GM21529 (cell line): ENCODE measurements at regions not wholly inside any gene's neighbourhood (a gene's known extent, or its start where the extent isn't known, plus 50 kb on each side); places are given as distances from the start of the nearest gene placed in this dataset.
"Not testable (repeated sequence)": the region's sequence is repeated elsewhere in the genome, so short reads cannot be mapped to it uniquely, and the experiment has no call there.

Source experiments
- ATAC-seq: cut with Tn5 transposase; IDR thresholded peaks from one replicate; pipeline ENCODE4 v1.9.1; 2021; ENCODE audit not compliant: unreplicated experiment

GRCh38 chr18:73563901-73564472, 583.6 kb downstream of the FBXO15 start:
- no peak for ATAC-seq

DNA sequence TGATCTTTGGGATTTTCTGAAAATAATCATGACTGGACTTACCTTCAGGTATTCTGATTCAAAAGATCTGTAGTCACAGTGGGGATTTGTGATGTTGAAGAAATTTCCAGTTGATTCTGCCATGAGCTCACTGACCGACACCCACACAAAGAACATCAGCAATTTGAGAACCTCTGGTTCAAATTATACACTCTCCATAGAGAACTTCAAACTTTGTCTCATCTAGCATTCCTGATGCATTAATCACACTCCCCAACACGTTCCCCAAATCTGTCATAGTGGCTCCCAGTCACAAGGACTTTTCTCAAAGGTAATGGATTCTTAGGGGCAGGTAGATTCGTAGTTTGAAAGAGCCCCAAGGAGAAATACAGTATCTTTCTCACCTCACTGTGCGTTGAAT, 584.3 kb downstream of the FBXO15 start:
- no peak for ATAC-seq

- no peak for ATAC-seq
These were observed 590.7 kb downstream of the FBXO15 start for GRCh38 chr18:73556904-73557303.

DNA sequence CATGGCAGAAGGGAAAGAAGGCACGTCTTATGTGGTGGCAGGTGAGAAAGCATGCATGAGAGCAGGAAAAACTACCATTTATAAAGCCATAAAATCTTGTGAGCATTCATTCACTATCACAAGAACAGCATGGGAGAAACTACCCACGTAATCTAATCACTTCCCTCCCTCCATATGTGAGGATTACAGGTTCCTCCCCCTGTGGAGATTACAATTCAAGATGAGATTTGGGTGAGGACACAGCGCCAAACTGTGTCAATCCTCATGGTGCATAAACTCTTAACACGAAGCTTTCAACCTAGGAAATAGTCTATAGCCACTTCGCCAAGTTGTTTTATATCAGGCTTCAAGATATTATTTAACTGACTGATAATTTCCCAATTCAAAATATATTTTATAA, 595.5 kb downstream of the FBXO15 start:
- ATAC-seq: no peak

- ATAC-seq: no peak
These were observed 596.4 kb downstream of the FBXO15 start for GRCh38 chr18:73551211-73551610.

- no peak for ATAC-seq
These were observed 598.4 kb downstream of the FBXO15 start for GRCh38 chr18:73549236-73549635.

DNA sequence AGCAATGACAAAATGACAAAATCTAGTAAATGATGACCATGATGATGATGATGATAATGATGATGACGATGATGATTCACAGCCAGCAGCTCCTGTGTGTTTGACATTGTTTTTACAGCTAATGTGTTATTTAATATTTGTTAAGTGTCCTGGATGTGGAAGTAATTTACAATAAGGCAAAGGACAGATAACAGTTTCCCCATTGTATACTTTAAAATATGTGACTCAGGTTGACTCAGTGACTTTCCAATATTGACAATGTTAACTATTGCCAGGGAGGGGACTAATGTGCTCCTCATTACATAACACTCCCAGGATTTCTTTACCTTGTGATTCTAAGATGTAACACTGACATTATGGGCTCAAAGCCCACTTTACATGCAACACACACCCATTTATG, 602.2 kb downstream of the FBXO15 start:
- no peak for ATAC-seq

DNA sequence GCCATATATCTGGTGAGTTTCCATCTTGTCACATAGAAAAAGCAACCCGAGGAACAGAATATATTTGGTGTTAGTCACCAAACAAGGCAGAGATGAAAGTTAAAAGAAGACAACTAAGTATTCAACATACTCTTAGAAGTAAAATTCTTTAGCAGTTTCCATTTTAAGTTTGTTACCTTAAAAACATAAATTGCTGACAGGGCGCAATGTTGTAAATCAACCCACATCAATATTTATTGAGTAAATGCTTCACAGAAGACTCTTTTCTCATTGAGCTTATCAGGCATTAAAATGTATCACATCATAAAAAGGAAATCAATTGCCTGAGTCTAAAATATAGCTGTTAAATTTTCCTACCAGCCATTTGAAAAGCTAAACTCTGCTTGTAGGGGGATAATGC, 603.0 kb downstream of the FBXO15 start:
- ATAC-seq: no peak

GRCh38 chr18:73544032-73544431, 603.6 kb downstream of the FBXO15 start:
- no peak for ATAC-seq

GRCh38 chr18:73535990-73536389, 611.6 kb downstream of the FBXO15 start:
- ATAC-seq: no peak

- ATAC-seq: no peak
These were observed 612.4 kb downstream of the FBXO15 start for GRCh38 chr18:73535189-73535588.

- ATAC-seq: no peak
These were observed 616.0 kb downstream of the FBXO15 start for GRCh38 chr18:73531601-73532000.

- no peak for ATAC-seq
These were observed 619.6 kb downstream of the FBXO15 start for GRCh38 chr18:73528066-73528465.

- ATAC-seq: no peak
These were observed 627.4 kb downstream of the FBXO15 start for GRCh38 chr18:73520229-73520628.

DNA sequence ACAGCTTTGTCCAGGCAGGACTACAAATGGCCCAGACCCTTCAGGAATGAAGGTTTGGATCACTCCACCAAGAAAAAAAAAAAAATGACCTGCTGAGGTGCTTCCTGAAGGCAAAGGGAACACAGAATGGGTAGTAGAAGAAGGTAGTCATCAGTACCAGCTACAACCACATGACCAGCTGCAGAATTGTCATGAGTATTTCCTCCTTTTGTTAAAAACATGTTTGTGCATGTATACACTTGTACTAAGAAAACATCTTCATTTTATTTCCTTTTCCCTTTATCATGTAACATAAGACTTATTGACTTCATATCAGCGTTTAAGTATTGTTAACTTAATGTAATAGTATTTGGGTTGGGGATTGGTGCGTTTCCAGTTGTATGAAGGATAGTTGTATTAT, 631.6 kb downstream of the FBXO15 start:
- not testable (repeated sequence) for ATAC-seq

DNA sequence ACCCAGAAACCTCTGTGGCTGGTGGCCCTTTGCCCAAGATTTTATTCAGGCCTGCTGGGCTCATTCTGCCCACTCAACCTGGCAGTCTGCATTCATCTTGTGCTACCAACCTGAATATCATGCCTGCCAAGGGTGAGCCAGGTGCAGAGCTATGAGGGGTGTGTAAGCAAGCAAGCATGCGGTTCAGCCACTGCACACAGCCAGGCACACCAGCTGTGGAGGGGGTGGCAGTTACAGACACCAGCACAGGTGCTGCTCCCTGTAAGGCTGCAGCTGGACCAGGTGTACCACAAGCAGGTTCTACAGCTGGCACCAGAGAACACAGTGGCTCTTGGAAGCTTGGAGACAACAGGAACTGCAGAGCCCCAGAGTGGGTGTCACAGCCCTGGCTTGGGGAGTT, 633.2 kb downstream of the FBXO15 start:
- ATAC-seq: no peak

DNA sequence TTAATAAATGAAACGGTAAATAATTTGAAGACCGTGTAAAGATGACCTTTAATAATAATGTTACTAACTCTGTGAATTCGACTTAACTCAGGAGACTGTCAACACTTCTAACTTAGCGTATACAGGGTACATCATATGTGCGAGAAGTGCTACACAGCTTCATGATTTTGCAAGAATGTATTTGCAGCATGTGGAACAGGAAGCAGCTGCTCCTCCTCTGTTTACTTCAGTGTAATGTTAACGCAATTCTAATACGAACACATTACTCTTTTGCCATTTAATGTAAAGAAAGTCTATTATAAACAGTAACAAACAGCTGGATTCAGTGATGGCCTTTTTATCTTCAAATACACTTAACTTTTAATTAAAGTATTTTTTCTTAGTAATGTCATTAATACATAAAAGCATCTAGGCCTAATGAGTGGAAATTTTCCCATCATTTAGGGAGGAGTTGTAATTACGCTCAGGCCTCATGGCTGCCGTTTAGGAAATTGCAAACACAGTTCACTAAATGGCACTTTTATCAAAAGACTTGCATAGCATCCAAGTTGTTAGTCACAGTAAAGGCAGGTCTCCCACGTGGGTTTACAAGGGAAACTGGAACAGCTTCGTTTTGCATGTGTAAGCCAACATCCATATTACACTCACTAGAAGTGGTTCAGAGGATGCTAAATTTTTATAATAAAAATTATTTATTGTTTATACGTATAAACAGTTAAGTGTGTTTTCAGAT, 635.7 kb downstream of the FBXO15 start:
- ATAC-seq: no peak

- ATAC-seq: no peak
These were observed 638.2 kb downstream of the FBXO15 start for GRCh38 chr18:73509460-73509859.

- no peak for ATAC-seq
These were observed 635.5 kb upstream of the NETO1 start for GRCh38 chr18:73503326-73503725.

DNA sequence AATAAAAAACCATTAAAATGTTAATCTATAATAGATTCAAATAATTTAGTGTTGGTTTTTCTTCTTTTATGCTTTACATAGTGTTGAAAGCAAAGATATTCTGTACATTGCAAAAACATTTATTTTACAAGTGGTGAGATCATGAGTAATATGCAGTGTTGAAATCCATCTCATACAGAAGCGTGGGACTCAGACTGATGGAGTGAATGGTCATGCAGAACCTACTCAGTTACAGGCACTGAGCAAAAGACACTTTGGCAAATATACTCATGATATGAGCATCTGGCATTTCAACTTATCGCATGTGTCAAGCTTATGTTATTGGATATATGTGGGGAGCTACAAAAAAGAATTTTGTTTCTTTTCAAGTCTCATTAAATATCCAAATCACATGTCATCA, 620.2 kb upstream of the NETO1 start:
- ATAC-seq: no peak

GRCh38 chr18:73485166-73485565, 617.4 kb upstream of the NETO1 start:
- ATAC-seq: no peak

DNA sequence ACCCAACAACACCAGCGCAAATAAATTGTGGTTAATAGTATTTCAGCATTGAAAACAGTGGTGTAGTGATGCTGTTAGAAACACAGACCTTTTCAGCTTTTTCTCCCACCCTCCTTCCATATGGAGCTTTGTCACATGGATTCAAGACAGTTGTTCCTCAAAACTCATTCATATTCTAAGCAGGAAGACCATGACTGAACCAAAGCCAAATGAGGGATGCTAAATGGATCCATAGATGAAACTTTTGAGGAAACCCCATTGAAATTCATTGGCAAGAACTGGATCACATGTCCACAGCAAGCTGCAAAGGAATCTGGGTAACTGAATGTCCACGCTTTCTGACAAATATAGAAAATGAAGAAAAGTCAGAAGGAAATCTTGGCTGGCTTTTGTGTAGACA, 615.1 kb upstream of the NETO1 start:
- no peak for ATAC-seq

DNA sequence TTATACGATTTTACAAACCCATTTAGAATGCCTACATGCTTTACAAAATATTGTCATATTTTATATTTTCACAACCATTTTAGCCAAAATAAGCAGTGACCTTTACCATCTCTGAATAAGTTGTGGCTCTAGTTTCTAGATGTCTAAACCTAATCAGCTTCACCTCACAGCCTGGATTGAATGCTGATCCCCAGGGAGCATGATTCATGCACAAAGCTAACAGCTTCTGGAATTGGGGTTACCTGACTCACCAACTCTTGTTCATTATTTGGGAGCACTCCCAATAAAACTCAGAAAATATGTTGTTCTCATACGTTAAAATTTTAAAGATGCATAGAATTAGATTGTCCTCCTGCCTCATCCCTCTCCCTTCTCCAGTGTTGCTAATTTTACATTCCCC, 611.7 kb upstream of the NETO1 start:
- no peak for ATAC-seq
